ENCODE measurements at regions not wholly inside any gene's neighbourhood (a gene's known extent, or its start where the extent isn't known, plus 50 kb on each side); places are given as distances from the start of the nearest gene placed in this dataset.

GRCh38 chr2:138183705-138184104 lies 219.4 kb downstream of the HNMT start:
- no peaks in the 10 kb centered on the region for H3K27me3 ChIP-seq (ENCODE audit: control insufficient read depth, insufficient read depth, low read length)
- H3K36me3 ChIP-seq (ENCODE audit: control insufficient read depth, insufficient read depth, low read length) = no peaks in the 10 kb centered on the region
- no peak overlapping the region for H3K9ac ChIP-seq
- H3K4me3 ChIP-seq (ENCODE audit: low read depth, low read length) = no peak overlapping the region
- no peak overlapping the region for H3K4me2 ChIP-seq (ENCODE audit: low read length)
- no peaks in the 10 kb centered on the region for H3K79me2 ChIP-seq
- H3K27ac ChIP-seq = no peak overlapping the region
- H2AFZ ChIP-seq = no peak overlapping the region
- H3K4me1 ChIP-seq = no peaks in the 10 kb centered on the region
- H3K9me3 ChIP-seq (ENCODE audit: control insufficient read depth, low read length) = no peaks in the 10 kb centered on the region
- TF ChIP-seq CTCF (IDR thresholded peaks at IDR 0.05) = no peak

GRCh38 chr2:138184428-138184827 lies 220.2 kb downstream of the HNMT start:
- Histone ChIP-seq H3K36me3 (ENCODE audit: control insufficient read depth, insufficient read depth, low read length) (no peaks in the 10 kb centered on the region), H3K9ac (no peak overlapping the region), H2AFZ (no peak overlapping the region), H3K4me2 (ENCODE audit: low read length) (no peak overlapping the region), H3K4me3 (ENCODE audit: low read depth, low read length) (no peak overlapping the region), H3K27ac (no peak overlapping the region), H3K4me1 (no peaks in the 10 kb centered on the region), H3K9me3 (ENCODE audit: control insufficient read depth, low read length) (no peaks in the 10 kb centered on the region), H3K79me2 (no peaks in the 10 kb centered on the region), H3K27me3 (ENCODE audit: control insufficient read depth, insufficient read depth, low read length) (no peaks in the 10 kb centered on the region)
- TF ChIP-seq CTCF (IDR thresholded peaks at IDR 0.05) = no peak

- H2AFZ ChIP-seq = no peak overlapping the region
- no peak overlapping the region for H3K27ac ChIP-seq
- no peak overlapping the region for H3K4me2 ChIP-seq (ENCODE audit: low read length)
- H3K4me3 ChIP-seq (ENCODE audit: low read depth, low read length) = no peak overlapping the region
- H3K4me1 ChIP-seq = no peaks in the 10 kb centered on the region
- no peak for TF ChIP-seq CTCF (IDR thresholded peaks at IDR 0.05)
- no peaks in the 10 kb centered on the region for H3K27me3 ChIP-seq (ENCODE audit: control insufficient read depth, insufficient read depth, low read length)
- H3K9me3 ChIP-seq (ENCODE audit: control insufficient read depth, low read length) = no peaks in the 10 kb centered on the region
- no peaks in the 10 kb centered on the region for H3K79me2 ChIP-seq
- H3K9ac ChIP-seq = no peak overlapping the region
- H3K36me3 ChIP-seq (ENCODE audit: control insufficient read depth, insufficient read depth, low read length) = no peaks in the 10 kb centered on the region
Observed at GRCh38 chr2:138185827-138186226, 221.6 kb downstream of the HNMT start.

- no peak overlapping the region for H3K4me2 ChIP-seq (ENCODE audit: low read length)
- no peaks in the 10 kb centered on the region for H3K27me3 ChIP-seq (ENCODE audit: control insufficient read depth, insufficient read depth, low read length)
- H3K9me3 ChIP-seq (ENCODE audit: control insufficient read depth, low read length) = no peaks in the 10 kb centered on the region
- no peak overlapping the region for H3K9ac ChIP-seq
- H3K36me3 ChIP-seq (ENCODE audit: control insufficient read depth, insufficient read depth, low read length) = no peaks in the 10 kb centered on the region
- TF ChIP-seq CTCF (IDR thresholded peaks at IDR 0.05) = no peak
- H3K4me3 ChIP-seq (ENCODE audit: low read depth, low read length) = no peak overlapping the region
- no peaks in the 10 kb centered on the region for H3K4me1 ChIP-seq
- no peaks in the 10 kb centered on the region for H3K79me2 ChIP-seq
- H2AFZ ChIP-seq = no peak overlapping the region
- H3K27ac ChIP-seq = no peak overlapping the region
Observed at GRCh38 chr2:138187221-138187620, 222.9 kb downstream of the HNMT start.

- Histone ChIP-seq H3K9me3 (ENCODE audit: control insufficient read depth, low read length) (no peaks in the 10 kb centered on the region), H3K79me2 (no peaks in the 10 kb centered on the region), H3K27ac (no peak overlapping the region), H3K27me3 (ENCODE audit: control insufficient read depth, insufficient read depth, low read length) (no peaks in the 10 kb centered on the region), H3K4me2 (ENCODE audit: low read length) (no peak overlapping the region), H3K36me3 (ENCODE audit: control insufficient read depth, insufficient read depth, low read length) (no peaks in the 10 kb centered on the region), H3K4me1 (no peaks in the 10 kb centered on the region), H2AFZ (no peak overlapping the region), H3K9ac (no peak overlapping the region), H3K4me3 (ENCODE audit: low read depth, low read length) (no peak overlapping the region)
- no peak for TF ChIP-seq CTCF (IDR thresholded peaks at IDR 0.05)
Observed at GRCh38 chr2:138190999-138191398, 226.7 kb downstream of the HNMT start.

Data from parathyroid adenoma (tissue), 2 donors.